GM12892 (cell line): ENCODE measurements at regions not wholly inside any gene's neighbourhood (a gene's known extent, or its start where the extent isn't known, plus 50 kb on each side); places are given as distances from the start of the nearest gene placed in this dataset.

Source experiments
- DNase-seq: peaks from one replicate; pipeline ENCODE4 v3.0.0; 2011; ENCODE audit not compliant: insufficient read length
- FAIRE-seq: peaks from 2 replicates; lab custom pipeline; 2011; peaks lifted over from hg19 to GRCh38; lab: Jason Lieb, UNC
- POLR2A ChIP-seq: IDR thresholded peaks from 2 replicates; pipeline ENCODE4 v1.6.1; 2011; ENCODE audit warnings: low read depth, low read length, control low read depth
- POLR2AphosphoS5 ChIP-seq: IDR thresholded peaks from 2 replicates; pipeline ENCODE4 v1.6.1; 2011; ENCODE audit warnings: low read depth, low read length, control low read depth
- TAF1 ChIP-seq: IDR thresholded peaks from 2 replicates; pipeline ENCODE4 v1.6.1; 2011; ENCODE audit warnings: low read depth, mild to moderate bottlenecking, control low read depth, low read length, borderline replicate concordance

DNA sequence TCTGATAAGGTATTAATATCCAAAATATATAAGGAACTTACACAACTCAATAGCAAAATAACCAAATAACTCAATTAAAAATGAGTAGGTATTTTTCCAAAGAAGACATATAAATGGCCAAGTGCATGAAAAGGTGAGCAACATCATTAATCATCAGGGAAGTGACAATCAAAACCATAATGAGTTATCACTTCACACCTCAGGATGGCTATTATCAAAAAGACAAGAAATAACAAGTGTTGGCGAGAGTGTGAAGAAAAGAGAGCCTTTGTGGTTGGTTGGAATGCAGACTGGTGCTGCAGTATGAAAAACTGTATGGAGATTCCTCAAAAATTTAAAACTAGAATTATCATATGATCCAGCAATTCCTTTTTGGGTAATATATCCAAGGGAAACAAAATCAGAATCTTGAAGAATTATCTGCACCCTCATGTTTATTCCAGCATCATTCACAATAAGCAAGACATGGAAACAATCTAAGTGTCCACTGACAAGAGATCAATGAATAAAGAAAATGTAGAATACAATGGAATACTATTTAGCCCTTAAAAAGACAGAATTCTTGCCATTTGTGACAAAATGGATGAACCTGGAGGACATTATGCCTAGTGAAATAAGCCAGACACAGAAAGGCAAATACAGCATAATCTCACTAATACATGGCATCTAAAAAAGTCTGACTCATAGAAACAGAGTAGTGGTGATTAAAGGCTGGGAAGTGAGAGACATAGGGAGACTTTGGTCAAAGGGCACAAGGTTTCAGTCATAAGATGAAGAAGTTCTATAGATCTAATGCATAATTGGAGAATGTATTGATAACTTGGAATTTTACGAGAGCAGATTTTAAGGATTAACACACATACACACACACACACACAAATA is 175.6 kb downstream of the FOXA2 start:
- TF ChIP-seq POLR2AphosphoS5: no peak
- no peak for TF ChIP-seq TAF1
- TF ChIP-seq POLR2A: no peak
- no peak for DNase-seq
- no peak for FAIRE-seq

DNA sequence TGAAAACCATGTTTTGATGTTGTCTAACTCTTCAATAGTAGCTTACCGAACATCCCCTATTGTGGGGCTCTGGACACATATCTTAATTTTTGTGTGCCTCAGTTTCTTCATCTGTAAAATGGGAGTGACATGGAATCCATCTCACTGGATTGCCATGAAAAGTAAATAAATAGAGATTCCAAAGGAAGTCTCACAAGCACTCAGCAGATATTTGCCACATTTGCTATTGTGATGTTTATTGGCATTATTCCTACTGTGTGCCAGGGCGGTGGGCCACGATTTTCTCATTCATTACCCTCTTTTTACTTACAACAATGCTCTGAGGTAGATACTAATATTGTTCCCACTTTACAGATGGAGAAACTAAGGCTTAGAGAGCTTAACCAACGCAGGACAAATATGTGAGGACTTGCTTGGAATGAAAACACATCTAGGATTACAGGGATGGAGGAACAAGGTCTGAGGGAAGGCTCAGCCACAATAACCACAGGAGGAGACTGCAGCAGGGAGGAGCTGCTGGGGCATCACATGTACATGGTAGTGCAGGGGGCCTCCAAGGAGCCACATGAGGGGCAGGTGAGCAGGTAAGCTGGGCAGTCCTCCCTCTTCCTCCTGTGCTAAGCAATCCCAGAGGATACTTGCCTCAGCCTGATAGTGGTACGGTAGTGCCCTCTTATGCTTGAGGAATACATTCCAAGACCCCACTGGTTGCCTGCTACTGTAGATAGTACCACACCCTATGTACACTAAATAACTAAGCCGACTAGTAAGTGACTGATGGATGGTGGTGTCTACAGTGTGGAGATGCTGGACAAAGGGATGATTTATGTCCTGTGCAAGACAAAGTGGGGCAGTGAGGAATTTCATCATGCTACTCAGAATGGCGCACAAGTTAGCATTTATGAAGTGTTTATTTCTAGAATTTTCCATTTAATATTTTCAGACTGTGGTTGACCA is 176.9 kb downstream of the FOXA2 start:
- no peak for FAIRE-seq
- no peak for DNase-seq
- no peak for TF ChIP-seq POLR2AphosphoS5
- no peak for TF ChIP-seq POLR2A
- no peak for TF ChIP-seq TAF1

DNA sequence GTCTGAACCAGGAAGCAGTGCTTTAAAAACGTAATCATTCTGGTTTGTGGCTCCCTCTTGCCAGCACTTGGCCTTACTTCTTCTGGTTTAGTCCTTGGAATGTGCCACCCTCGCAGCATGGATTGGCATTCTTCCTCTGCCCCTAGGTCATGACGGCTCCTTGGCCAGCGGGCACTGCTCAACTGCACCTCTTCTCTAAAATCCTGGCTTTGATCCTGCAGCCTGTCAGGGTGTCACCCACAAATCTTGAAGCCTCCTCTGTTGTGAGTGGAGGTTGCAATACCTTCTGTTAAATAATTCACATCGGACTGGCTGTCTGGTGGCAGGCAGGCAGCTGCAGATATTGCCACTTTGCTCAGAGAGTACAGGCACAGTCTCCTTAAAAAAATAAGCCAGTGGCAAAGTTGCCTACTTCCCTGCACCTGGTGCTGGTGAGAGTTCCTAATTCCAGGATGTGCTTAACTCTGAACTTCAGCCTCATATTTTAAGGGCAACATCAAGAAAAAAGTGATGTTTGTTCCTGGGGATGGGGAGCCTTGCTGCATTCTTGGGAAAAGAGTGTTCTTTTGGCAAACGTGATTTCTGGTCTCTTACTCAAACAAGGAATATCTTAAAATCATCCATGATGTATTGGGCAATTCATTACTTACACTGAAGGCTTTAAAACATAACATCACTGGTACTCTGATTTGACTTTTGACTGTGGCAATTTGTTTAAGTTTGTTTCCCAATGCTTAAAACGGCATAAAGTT is 179.8 kb downstream of the FOXA2 start:
- no peak for DNase-seq

DNA sequence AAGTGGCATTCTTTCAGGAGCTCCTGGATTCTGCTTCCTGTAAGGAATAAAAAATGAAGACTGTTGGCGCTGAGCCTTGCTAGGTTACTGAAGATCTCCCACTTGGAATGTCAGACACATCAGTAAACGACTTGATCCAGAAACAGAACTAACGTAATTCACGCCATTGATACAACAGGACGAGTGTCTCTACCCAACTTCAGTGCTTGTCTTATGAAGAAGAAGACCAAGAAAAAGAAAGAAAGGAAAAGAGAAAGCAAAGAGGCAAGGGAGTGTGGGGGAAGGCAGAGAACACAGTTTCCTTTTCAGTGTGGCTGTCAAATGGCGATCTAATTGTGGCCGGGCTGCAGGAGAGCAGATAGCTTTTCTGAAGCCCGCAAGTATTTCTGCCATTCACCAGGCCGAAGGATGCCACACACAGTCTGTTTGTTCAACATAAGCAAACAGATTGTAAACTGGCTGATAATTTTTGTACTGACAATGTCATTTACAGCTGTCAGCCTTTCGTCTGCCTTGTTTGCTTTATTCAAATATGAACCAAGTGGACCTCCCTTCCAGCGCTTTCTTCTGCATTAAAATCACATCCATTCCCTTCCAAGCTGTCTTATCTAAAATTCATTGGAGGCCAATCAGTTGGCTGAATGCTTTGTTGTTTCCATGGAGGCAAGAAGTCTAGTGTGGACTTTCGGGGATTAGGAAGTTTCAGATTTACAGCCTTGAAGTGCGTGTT is 180.6 kb downstream of the FOXA2 start:
- no peak for TF ChIP-seq TAF1
- no peak for TF ChIP-seq POLR2AphosphoS5
- DNase-seq: no peak
- peak; percentile 74 for FAIRE-seq

More for the DNA sequence above, 179.8 kb downstream of the FOXA2 start:
- FAIRE-seq: no peak
- TF ChIP-seq POLR2A: no peak
- no peak for TF ChIP-seq POLR2AphosphoS5
- no peak for TF ChIP-seq TAF1

DNA sequence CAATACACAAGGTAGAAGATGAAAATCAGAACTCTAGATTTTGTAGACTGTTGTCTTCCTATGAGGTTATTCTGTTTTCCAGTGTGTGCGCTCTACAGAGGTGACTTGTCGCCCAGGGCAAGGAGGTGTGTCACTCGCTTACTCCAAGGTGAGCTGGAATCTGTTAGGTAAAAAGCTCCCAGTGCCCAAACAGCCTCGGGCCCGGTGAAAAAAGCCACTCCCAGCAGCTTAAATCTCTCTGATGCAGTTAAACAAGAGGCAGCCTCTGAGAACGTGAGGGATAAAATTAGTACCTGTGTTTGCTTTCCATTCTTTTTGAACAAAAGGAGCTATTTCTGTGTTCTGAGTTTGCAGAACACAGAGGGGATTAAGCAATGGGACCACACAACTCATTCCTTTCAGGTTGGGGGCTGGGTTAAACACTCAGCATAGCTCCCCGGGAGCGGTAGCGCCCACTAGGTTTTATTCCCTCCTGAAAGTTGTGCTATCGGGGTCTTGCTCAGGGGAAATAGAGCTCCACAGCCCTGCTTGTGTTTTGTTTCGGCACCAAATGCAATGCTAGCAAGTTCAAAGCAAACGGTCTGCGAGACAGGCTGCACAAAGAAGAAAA is 181.2 kb downstream of the FOXA2 start:
- no peak for TF ChIP-seq TAF1
- TF ChIP-seq POLR2A: no peak
- no peak for TF ChIP-seq POLR2AphosphoS5
- FAIRE-seq: no peak
- no peak for DNase-seq

DNA sequence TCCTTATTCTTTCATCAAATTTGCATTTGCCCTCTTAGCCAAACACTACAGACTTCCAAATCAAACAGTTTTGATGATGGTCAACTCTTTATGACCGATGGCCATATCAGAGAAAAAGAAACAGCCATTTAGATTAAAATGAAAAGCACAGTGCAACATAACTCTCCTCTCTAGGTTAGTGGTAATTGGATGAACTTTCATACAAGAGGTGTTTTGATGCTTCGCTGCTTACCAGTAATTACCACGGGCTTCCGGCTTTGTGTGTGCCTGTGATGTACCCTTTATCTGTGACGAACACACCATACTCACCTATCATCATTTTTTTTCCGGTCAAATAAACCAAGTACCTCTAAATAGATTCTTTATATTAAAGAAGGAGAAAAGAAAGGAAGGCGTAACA is 181.8 kb downstream of the FOXA2 start:
- no peak for TF ChIP-seq TAF1
- no peak for TF ChIP-seq POLR2A
- TF ChIP-seq POLR2AphosphoS5: no peak
- DNase-seq: no peak
- peak; percentile 5 for FAIRE-seq

DNA sequence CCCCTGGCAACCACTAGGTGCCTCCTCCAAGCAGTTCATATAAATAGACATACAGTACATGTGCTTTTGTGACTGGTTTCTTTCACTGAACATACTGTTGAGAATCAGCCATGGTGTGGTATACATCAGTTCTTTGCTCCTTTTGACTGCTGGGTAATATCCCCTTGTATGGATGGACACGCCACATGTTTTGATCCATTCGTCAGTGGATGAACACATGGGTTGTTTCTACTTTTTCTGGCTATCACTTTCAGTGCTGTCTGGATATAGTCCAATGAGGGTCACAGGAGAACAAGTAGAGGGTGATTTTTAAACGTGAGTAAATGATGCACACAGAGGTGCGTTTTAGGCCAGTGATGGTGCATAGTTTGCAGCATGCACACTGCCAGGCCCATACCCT is 183.9 kb downstream of the FOXA2 start:
- TF ChIP-seq POLR2AphosphoS5: no peak
- no peak for TF ChIP-seq TAF1
- no peak for TF ChIP-seq POLR2A
- FAIRE-seq (no peak), DNase-seq (no peak)

DNA sequence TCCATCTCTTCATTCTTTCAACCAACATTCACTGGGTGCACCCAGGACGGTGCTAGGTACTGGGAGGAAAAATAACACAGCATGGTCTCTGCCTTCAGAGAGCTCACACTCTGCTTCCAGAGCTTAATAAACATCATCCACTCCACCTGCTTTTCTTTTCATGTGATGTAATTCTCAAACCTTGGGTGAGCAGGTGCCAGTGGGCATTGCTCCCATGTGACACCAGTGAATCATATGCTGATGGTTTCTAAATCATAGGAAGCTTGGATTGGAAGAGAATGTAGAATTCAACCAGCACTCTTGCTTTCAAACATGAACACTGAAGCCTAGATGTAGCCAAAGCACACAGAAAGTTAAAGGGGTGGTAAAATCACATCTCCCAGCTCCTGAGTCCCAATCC is 189.8 kb downstream of the FOXA2 start:
- no peak for TF ChIP-seq POLR2AphosphoS5
- TF ChIP-seq POLR2A: no peak
- TF ChIP-seq TAF1: no peak
- DNase-seq (no peak), FAIRE-seq (no peak)

DNA sequence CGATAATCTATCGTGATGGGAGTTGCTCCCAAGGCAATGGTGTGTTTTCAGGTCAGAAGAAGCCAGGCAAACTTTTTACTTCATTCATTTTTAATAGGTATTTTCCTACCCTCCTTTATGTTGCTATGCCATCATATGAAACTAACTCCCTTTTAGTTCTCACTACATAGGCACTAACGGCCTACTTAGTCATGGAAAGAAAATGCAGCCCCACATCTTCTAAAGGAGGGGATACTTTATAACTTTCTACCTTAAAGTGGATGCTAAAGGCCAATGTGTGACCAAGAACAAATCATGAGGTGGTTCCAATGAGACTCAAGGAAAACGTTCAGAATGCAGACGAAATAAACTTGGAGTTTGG is 193.8 kb downstream of the FOXA2 start:
- DNase-seq (no peak), FAIRE-seq (no peak)
- TF ChIP-seq POLR2A (no peak), POLR2AphosphoS5 (no peak), TAF1 (no peak)

DNA sequence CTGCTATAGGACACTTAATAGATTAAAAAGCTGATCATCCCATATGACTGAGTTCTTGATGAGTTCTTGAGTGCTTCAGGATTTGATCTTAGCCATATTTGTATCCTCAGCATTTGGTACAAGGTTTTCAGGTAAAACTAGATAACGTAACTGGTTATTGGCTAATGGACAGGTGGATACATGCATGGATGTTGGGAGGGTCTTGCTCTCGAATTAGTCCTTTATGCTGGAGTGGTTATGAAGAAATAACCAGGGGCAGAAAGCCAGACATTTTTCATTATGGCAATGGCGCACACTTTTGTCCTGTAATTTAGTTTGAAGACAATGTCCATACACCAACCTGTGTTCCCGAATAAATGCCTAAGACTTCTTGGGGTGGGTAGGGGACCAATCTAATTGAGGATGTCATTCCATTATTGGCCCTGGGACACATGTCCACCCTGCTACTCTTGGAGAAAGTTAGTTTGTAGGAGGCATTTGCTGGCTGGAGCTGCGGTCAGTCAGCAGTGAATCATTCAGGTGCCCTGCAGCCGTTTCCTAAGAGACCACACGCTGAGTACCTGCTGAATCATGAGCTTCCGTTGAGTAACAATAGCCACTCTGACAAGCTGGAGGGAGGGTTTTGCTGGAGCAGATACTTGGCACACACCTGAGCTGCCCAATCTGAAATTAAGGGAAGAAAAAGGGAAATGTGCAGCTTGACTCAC is 194.4 kb downstream of the FOXA2 start:
- TF ChIP-seq TAF1 (no peak), POLR2A (no peak), POLR2AphosphoS5 (no peak)
- DNase-seq (no peak), FAIRE-seq (no peak)
